ENCODE measurements at regions not wholly inside any gene's neighbourhood (a gene's known extent, or its start where the extent isn't known, plus 50 kb on each side); places are given as distances from the start of the nearest gene placed in this dataset.

DNA sequence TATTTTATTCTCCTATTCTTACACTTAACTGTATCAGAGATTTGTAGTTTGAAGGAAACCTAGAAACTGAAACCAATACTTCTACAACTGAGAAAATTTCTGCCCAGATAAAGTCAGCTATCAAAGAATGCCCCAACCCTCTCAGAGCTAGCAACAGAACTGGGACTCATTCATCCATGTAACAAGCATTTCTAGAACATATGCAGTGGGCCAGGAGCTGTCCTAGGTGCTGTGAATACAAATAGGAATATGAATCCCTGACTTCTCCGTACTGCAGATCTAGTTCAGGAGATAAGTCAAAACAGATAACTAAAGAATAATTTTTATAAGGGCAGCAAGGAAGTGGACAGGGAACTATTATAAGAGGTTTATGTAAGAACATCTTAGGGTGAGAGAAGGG lies 654.1 kb upstream of the NOX3 start:
- no peak overlapping the region for H3K4me2 ChIP-seq (ENCODE audit: low read length)
- no peak overlapping the region for H3K9ac ChIP-seq (ENCODE audit: low read length)
- no peak overlapping the region for H3K27ac ChIP-seq (ENCODE audit: low read length)
- no peaks in the 10 kb centered on the region for H3K9me2 ChIP-seq (ENCODE audit: insufficient read depth, low read length)
- TF ChIP-seq REST (IDR thresholded peaks at IDR 0.05; ENCODE audit: borderline replicate concordance) (no peak), EZH2 (IDR thresholded peaks at IDR 0.05; ENCODE audit: borderline replicate concordance, insufficient read depth, low read length, poor library complexity, severe bottlenecking) (no peak), EP300 (conservative IDR thresholded peaks at IDR 0.05; ENCODE audit: poor library complexity, severe bottlenecking) (no peak), SMC3 (conservative IDR thresholded peaks at IDR 0.05; ENCODE audit: poor library complexity) (no peak), MXI1 (conservative IDR thresholded peaks at IDR 0.05; ENCODE audit: poor library complexity, severe bottlenecking) (no peak), TAF1 (IDR thresholded peaks at IDR 0.05; ENCODE audit: low read depth) (no peak), RAD21 (conservative IDR thresholded peaks at IDR 0.05) (no peak), POLR2AphosphoS5 (IDR thresholded peaks at IDR 0.05) (no peak), CTCF (IDR thresholded peaks at IDR 0.05; ENCODE audit: poor library complexity, severe bottlenecking) (no peak)
- H3K36me3 ChIP-seq (ENCODE audit: insufficient read depth, low read length): no peaks in the 10 kb centered on the region
- no peak overlapping the region for H2AFZ ChIP-seq (ENCODE audit: low read depth, low read length)
- no peaks in the 10 kb centered on the region for H3K9me3 ChIP-seq (ENCODE audit: low read length)
- H3K27me3 ChIP-seq (ENCODE audit: insufficient read depth, low read depth, low read length): no peaks in the 10 kb centered on the region
- H3K79me2 ChIP-seq (replicated peaks; ENCODE audit: insufficient read depth, low read length): no peaks in the 10 kb centered on the region
- H3K4me3 ChIP-seq (ENCODE audit: low read length): no peak overlapping the region
- H3F3A ChIP-seq (ENCODE audit: insufficient read depth, low read length, poor library complexity, severe bottlenecking): no peaks in the 10 kb centered on the region
- H4K20me1 ChIP-seq (ENCODE audit: insufficient read depth): no peaks in the 10 kb centered on the region

- Histone ChIP-seq H3K9me2 (ENCODE audit: insufficient read depth, low read length) (no peaks in the 10 kb centered on the region), H3K27ac (ENCODE audit: low read length) (peak overlapping the region; percentile 34), H3K79me2 (replicated peaks; ENCODE audit: insufficient read depth, low read length) (no peaks in the 10 kb centered on the region), H3K36me3 (ENCODE audit: insufficient read depth, low read length) (no peaks in the 10 kb centered on the region), H3F3A (ENCODE audit: insufficient read depth, low read length, poor library complexity, severe bottlenecking) (no peaks in the 10 kb centered on the region), H3K27me3 (ENCODE audit: insufficient read depth, low read depth, low read length) (no peaks in the 10 kb centered on the region), H3K4me3 (ENCODE audit: low read length) (peak overlapping the region; percentile 54), H2AFZ (ENCODE audit: low read depth, low read length) (no peak overlapping the region), H3K9me3 (ENCODE audit: low read length) (no peaks in the 10 kb centered on the region), H3K4me2 (ENCODE audit: low read length) (peak overlapping the region; percentile 1), H4K20me1 (ENCODE audit: insufficient read depth) (no peaks in the 10 kb centered on the region), H3K9ac (ENCODE audit: low read length) (peak overlapping the region; percentile 6)
- TF ChIP-seq POLR2AphosphoS5 (IDR thresholded peaks at IDR 0.05) (peak; percentile 69), SMC3 (conservative IDR thresholded peaks at IDR 0.05; ENCODE audit: poor library complexity) (peak; percentile 51), RAD21 (conservative IDR thresholded peaks at IDR 0.05) (peak; percentile 45), EP300 (conservative IDR thresholded peaks at IDR 0.05; ENCODE audit: poor library complexity, severe bottlenecking) (peak; percentile 70), CTCF (IDR thresholded peaks at IDR 0.05; ENCODE audit: poor library complexity, severe bottlenecking) (no peak), MXI1 (conservative IDR thresholded peaks at IDR 0.05; ENCODE audit: poor library complexity, severe bottlenecking) (no peak), REST (IDR thresholded peaks at IDR 0.05; ENCODE audit: borderline replicate concordance) (no peak), EZH2 (IDR thresholded peaks at IDR 0.05; ENCODE audit: borderline replicate concordance, insufficient read depth, low read length, poor library complexity, severe bottlenecking) (no peak), TAF1 (IDR thresholded peaks at IDR 0.05; ENCODE audit: low read depth) (no peak)
Measured at GRCh38 chr6:156107624-156108101, 652.0 kb upstream of the NOX3 start.

Measured in neural cell (in vitro differentiated cells).